HCT116 (cell line): ENCODE measurements at regions not wholly inside any gene's neighbourhood (a gene's known extent, or its start where the extent isn't known, plus 50 kb on each side); places are given as distances from the start of the nearest gene placed in this dataset.

Source experiments
- ATAC-seq: fragments of 200-7000 bp; cut with Tn5 transposase; 2 replicates; pipeline ENCODE4 v1.9.1; 2020; ENCODE audit warnings: mild to moderate bottlenecking, moderate library complexity
- BruUV-seq: library from RNA; stranded (reverse); fragments of 400-500 nt; replicated peaks from 2 replicates; lab custom pipeline; 2021; lab: Mats Ljungman, UMichigan
- CTCF ChIA-PET: fragments of 300-600 bp; sonication (Branson Sonifier 250); formaldehyde crosslinking; loops from one replicate; lab custom pipeline; 2021; ENCODE audit warnings: antibody characterized with exemption; lab: Charles Lee
- POLR2A ChIA-PET: fragments of 300-600, 350-600 bp; sonication (Branson Sonifier 250); formaldehyde crosslinking; loops from one replicate; lab custom pipeline; 2021; ENCODE audit warnings: antibody characterized with exemption; lab: Charles Lee
- RAD21 ChIA-PET, 2 experiments: fragments of 300-600 bp; sonication (Branson Sonifier 250); formaldehyde crosslinking; loops; one replicate each; lab custom pipeline; 2023; ENCODE audit warnings: low total read pairs in 2 of 2; ENCODE audit not compliant: uncharacterized antibody in 2 of 2, unreplicated experiment in 2 of 2, low non-redundant PET in 1 of 2; lab: Charles Lee
- DNase-seq: peaks from one replicate; pipeline ENCODE4 v3.0.0-alpha.2; 2010; ENCODE audit warnings: low read depth, low spot score
- H2AFZ ChIP-seq: fragments of 200-600 bp; shearing (Covaris generic), sonication (generic); 2 replicates; pipeline ENCODE4 v1.6.1; 2017; ENCODE audit warnings: low read depth, mixed run types, mixed read lengths, antibody characterized with exemption, low read length; ENCODE audit not compliant: poor library complexity, severe bottlenecking
- H3K27ac ChIP-seq: 2 replicates; pipeline ENCODE4 v1.5.1; 2012; ENCODE audit warnings: low read depth, low read length
- H3K27me3 ChIP-seq: fragments of 200-600 bp; sonication (generic); 2 replicates; pipeline ENCODE4 v1.6.1; 2016; ENCODE audit warnings: mixed run types, low read length, mixed read lengths; ENCODE audit not compliant: insufficient read depth
- H3K36me3 ChIP-seq, 2 experiments: fragments of 200-500 bp in 1 of 2; fragments of 200-600 bp in 1 of 2; sonication (Bioruptor generic) in 1 of 2; sonication (generic) in 1 of 2; 2 replicates each; pipeline versions ENCODE4 v1.5.1 to v1.6.1; 2014 to 2016; ENCODE audit warnings: low read length in 2 of 2, inconsistent platforms in 1 of 2, mixed read lengths in 1 of 2, mixed run types in 1 of 2; ENCODE audit not compliant: insufficient read depth in 2 of 2, control insufficient read depth in 1 of 2
- H3K4me1 ChIP-seq, 2 experiments: fragments of 200-600 bp in 1 of 2; sonication (generic) in 1 of 2; 2 replicates each; pipeline versions ENCODE4 v1.5.1 to v1.6.1; 2012 to 2017; ENCODE audit warnings: low read length in 2 of 2, inconsistent platforms in 1 of 2, mild to moderate bottlenecking in 1 of 2, mixed read lengths in 1 of 2, mixed run types in 1 of 2, moderate library complexity in 1 of 2; ENCODE audit not compliant: insufficient read depth in 2 of 2, control insufficient read depth in 1 of 2
- H3K4me2 ChIP-seq: fragments of 200-600 bp; sonication (generic); 2 replicates; pipeline ENCODE4 v1.6.1; 2017; ENCODE audit warnings: mixed run types, low read length, mixed read lengths
- H3K4me3 ChIP-seq, 2 experiments: fragments of 200-600 bp in 1 of 2; sonication (generic) in 1 of 2; replicated peaks in 1 of 2; 2 replicates each; pipeline ENCODE4 v1.5.1; 2011 to 2016; ENCODE audit warnings: low read length in 2 of 2, control low read depth in 1 of 2, low read depth in 1 of 2, mild to moderate bottlenecking in 1 of 2, mixed read lengths in 1 of 2, mixed run types in 1 of 2
- H3K79me2 ChIP-seq: fragments of 200-600 bp; sonication (generic); 2 replicates; pipeline ENCODE4 v1.6.1; 2017; ENCODE audit warnings: mild to moderate bottlenecking, mixed run types, low read length, moderate library complexity, mixed read lengths; ENCODE audit not compliant: insufficient read depth
- H3K9ac ChIP-seq: fragments of 200-600 bp; sonication (generic); 2 replicates; pipeline ENCODE4 v1.6.1; 2016; ENCODE audit warnings: low read length, mixed read lengths
- H3K9me2 ChIP-seq: fragments of 200-600 bp; sonication (generic), shearing (Covaris generic); 2 replicates; pipeline ENCODE4 v1.6.1; 2017; ENCODE audit warnings: mixed run types, mild to moderate bottlenecking, moderate library complexity; ENCODE audit not compliant: insufficient read depth
- H3K9me3 ChIP-seq, 2 experiments: fragments of 200-500 bp in 1 of 2; fragments of 200-600 bp in 1 of 2; sonication (Bioruptor generic) in 1 of 2; sonication (generic) in 1 of 2; 2 replicates each; pipeline ENCODE4 v1.6.1; 2014 to 2017; ENCODE audit warnings: low read length in 2 of 2, mixed read lengths in 2 of 2, inconsistent platforms in 1 of 2, low read depth in 1 of 2, mild to moderate bottlenecking in 1 of 2, mixed run types in 1 of 2, moderate library complexity in 1 of 2; ENCODE audit not compliant: control insufficient read depth in 1 of 2, insufficient read depth in 1 of 2
- H4K20me1 ChIP-seq: fragments of 200-600 bp; sonication (generic), shearing (Covaris generic); 2 replicates; pipeline ENCODE4 v1.6.1; 2017; ENCODE audit warnings: mixed run types, mild to moderate bottlenecking, moderate library complexity; ENCODE audit not compliant: insufficient read depth
- CEBPB ChIP-seq: IDR thresholded peaks from 2 replicates; pipeline ENCODE4 v1.6.1; 2012; ENCODE audit warnings: low read depth
- EGR1 ChIP-seq: IDR thresholded peaks from 2 replicates; pipeline ENCODE4 v1.6.1; 2012; ENCODE audit warnings: low read depth
- ELF1 ChIP-seq: IDR thresholded peaks from 2 replicates; pipeline ENCODE4 v1.6.1; 2012; ENCODE audit warnings: low read depth, borderline replicate concordance
- EZH2 ChIP-seq: fragments of 200-600 bp; sonication (generic); IDR thresholded peaks from 2 replicates; pipeline ENCODE4 v1.6.1; 2017; ENCODE audit warnings: antibody characterized with exemption, mixed run types
- FOSL1 ChIP-seq: IDR thresholded peaks from 2 replicates; pipeline ENCODE4 v1.6.1; 2012; ENCODE audit warnings: low read depth
- POLR2A ChIP-seq: IDR thresholded peaks from 2 replicates; pipeline ENCODE4 v1.7.0; 2011; ENCODE audit warnings: borderline replicate concordance; ENCODE audit not compliant: insufficient read depth, insufficient read length; ENCODE audit errors: extremely low read depth
- POLR2AphosphoS5 ChIP-seq: IDR thresholded peaks from 2 replicates; pipeline ENCODE4 v1.6.1; 2011; ENCODE audit warnings: mild to moderate bottlenecking, low read depth, low read length, moderate library complexity
- SP1 ChIP-seq: IDR thresholded peaks from 2 replicates; pipeline ENCODE4 v1.6.1; 2012; ENCODE audit warnings: low read depth
- SRF ChIP-seq: IDR thresholded peaks from 2 replicates; pipeline ENCODE4 v1.6.1; 2012; ENCODE audit warnings: low read depth
- ZNF274 ChIP-seq: fragments of 200-500 bp; sonication (Bioruptor generic); IDR thresholded peaks from 2 replicates; pipeline ENCODE4 v1.6.1; 2014; ENCODE audit warnings: mild to moderate bottlenecking, low read depth, low read length, inconsistent platforms
- intact Hi-C: fragments of 100-400 bp; cut with micrococcal nuclease; formaldehyde crosslinking; loops from 2 replicates; pipeline ENCODE4 v1.10.0; 2022
- TF ChIP-seq, protein P1 (sequence below): IDR thresholded peaks from 2 replicates; pipeline ENCODE4 v1.6.1; 2012
- TF ChIP-seq, protein P2 (sequence below): IDR thresholded peaks from 2 replicates; pipeline ENCODE4 v1.6.1; 2012; ENCODE audit warnings: low read depth
- TF ChIP-seq, protein P3 (sequence below), 3 experiments: fragments of 200-600 bp in 1 of 3; sonication (generic) in 1 of 3; IDR thresholded peaks in 2 of 3; conservative IDR thresholded peaks in 1 of 3; 2 replicates each; pipeline ENCODE4 v1.5.1; 2012 to 2017; ENCODE audit warnings: low read depth in 2 of 3, low read length in 2 of 3, antibody characterized with exemption in 1 of 3, borderline replicate concordance in 1 of 3, control low read depth in 1 of 3, mild to moderate bottlenecking in 1 of 3, mixed read lengths in 1 of 3, mixed run types in 1 of 3, moderate library complexity in 1 of 3; ENCODE audit not compliant: insufficient read depth in 1 of 3
- TF ChIP-seq, protein P4 (sequence below): IDR thresholded peaks from 2 replicates; pipeline ENCODE4 v1.6.1; 2012
- TF ChIP-seq, protein P5 (sequence below): IDR thresholded peaks from 2 replicates; pipeline ENCODE4 v1.6.1; 2011; ENCODE audit warnings: mild to moderate bottlenecking, low read length, moderate library complexity; ENCODE audit not compliant: insufficient replicate concordance; ENCODE audit errors: extremely low read depth

DNA sequence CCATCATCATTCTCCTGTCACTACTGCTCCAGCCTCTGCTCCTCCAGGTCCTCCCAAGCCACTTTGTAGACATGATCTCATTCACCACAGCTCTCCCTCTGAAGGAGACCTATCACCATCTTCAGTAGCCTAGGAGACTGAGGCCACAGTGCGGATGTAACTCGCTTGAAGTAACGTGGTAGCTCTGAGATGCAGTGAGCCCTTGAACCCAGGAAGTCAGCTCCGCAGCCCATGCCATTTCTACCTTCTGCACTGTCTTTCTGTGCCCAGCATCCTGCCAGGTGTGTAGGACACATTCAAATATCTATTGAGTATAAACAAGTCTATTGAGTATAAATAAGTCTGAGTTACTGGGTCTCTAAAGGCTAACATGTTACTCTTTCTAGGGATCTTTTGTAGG, 164.4 kb downstream of the CDH26 start:
- Histone ChIP-seq H3K4me3 (no peak overlapping the region), H3K27ac (no peak overlapping the region), H2AFZ (no peak overlapping the region), H3K9me2 (no peaks in the 10 kb centered on the region), H4K20me1 (no peaks in the 10 kb centered on the region), H3K79me2 (no peaks in the 10 kb centered on the region), H3K4me2 (no peak overlapping the region), H3K4me1 (no peaks in the 10 kb centered on the region), H3K9me3 (no peaks in the 10 kb centered on the region), H3K9ac (no peak overlapping the region), H3K27me3 (peaks cover 56% of the 10 kb centered on the region), H3K36me3 (no peaks in the 10 kb centered on the region)
- ATAC-seq (no peak), DNase-seq (no peak)
- POLR2A ChIA-PET, result no interaction called here
- BruUV-seq, result no TSS peak
- no peak for TF ChIP-seq ZNF274
- TF ChIP-seq, protein P1, sequence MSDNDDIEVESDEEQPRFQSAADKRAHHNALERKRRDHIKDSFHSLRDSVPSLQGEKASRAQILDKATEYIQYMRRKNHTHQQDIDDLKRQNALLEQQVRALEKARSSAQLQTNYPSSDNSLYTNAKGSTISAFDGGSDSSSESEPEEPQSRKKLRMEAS, result no peak
- no peak for TF ChIP-seq EGR1
- no peak for TF ChIP-seq ELF1
- no peak for TF ChIP-seq SP1
- TF ChIP-seq, protein P2, sequence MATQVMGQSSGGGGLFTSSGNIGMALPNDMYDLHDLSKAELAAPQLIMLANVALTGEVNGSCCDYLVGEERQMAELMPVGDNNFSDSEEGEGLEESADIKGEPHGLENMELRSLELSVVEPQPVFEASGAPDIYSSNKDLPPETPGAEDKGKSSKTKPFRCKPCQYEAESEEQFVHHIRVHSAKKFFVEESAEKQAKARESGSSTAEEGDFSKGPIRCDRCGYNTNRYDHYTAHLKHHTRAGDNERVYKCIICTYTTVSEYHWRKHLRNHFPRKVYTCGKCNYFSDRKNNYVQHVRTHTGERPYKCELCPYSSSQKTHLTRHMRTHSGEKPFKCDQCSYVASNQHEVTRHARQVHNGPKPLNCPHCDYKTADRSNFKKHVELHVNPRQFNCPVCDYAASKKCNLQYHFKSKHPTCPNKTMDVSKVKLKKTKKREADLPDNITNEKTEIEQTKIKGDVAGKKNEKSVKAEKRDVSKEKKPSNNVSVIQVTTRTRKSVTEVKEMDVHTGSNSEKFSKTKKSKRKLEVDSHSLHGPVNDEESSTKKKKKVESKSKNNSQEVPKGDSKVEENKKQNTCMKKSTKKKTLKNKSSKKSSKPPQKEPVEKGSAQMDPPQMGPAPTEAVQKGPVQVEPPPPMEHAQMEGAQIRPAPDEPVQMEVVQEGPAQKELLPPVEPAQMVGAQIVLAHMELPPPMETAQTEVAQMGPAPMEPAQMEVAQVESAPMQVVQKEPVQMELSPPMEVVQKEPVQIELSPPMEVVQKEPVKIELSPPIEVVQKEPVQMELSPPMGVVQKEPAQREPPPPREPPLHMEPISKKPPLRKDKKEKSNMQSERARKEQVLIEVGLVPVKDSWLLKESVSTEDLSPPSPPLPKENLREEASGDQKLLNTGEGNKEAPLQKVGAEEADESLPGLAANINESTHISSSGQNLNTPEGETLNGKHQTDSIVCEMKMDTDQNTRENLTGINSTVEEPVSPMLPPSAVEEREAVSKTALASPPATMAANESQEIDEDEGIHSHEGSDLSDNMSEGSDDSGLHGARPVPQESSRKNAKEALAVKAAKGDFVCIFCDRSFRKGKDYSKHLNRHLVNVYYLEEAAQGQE, result no peak
- no peak for TF ChIP-seq SRF
- TF ChIP-seq POLR2A, result no peak
- TF ChIP-seq, protein P3, sequence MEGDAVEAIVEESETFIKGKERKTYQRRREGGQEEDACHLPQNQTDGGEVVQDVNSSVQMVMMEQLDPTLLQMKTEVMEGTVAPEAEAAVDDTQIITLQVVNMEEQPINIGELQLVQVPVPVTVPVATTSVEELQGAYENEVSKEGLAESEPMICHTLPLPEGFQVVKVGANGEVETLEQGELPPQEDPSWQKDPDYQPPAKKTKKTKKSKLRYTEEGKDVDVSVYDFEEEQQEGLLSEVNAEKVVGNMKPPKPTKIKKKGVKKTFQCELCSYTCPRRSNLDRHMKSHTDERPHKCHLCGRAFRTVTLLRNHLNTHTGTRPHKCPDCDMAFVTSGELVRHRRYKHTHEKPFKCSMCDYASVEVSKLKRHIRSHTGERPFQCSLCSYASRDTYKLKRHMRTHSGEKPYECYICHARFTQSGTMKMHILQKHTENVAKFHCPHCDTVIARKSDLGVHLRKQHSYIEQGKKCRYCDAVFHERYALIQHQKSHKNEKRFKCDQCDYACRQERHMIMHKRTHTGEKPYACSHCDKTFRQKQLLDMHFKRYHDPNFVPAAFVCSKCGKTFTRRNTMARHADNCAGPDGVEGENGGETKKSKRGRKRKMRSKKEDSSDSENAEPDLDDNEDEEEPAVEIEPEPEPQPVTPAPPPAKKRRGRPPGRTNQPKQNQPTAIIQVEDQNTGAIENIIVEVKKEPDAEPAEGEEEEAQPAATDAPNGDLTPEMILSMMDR (IDR thresholded peaks at IDR 0.05 in 2 of 3, conservative IDR thresholded peaks at IDR 0.05 in 1 of 3; ENCODE audit: borderline replicate concordance in 1 of 3, insufficient read depth in 1 of 3, low read depth in 2 of 3, low read length in 2 of 3), result no peak
- no peak for TF ChIP-seq FOSL1
- TF ChIP-seq, protein P4, sequence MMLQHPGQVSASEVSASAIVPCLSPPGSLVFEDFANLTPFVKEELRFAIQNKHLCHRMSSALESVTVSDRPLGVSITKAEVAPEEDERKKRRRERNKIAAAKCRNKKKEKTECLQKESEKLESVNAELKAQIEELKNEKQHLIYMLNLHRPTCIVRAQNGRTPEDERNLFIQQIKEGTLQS, result no peak
- TF ChIP-seq CEBPB, result no peak
- no peak for TF ChIP-seq POLR2AphosphoS5
- no peak for TF ChIP-seq EZH2
- TF ChIP-seq, protein P5, sequence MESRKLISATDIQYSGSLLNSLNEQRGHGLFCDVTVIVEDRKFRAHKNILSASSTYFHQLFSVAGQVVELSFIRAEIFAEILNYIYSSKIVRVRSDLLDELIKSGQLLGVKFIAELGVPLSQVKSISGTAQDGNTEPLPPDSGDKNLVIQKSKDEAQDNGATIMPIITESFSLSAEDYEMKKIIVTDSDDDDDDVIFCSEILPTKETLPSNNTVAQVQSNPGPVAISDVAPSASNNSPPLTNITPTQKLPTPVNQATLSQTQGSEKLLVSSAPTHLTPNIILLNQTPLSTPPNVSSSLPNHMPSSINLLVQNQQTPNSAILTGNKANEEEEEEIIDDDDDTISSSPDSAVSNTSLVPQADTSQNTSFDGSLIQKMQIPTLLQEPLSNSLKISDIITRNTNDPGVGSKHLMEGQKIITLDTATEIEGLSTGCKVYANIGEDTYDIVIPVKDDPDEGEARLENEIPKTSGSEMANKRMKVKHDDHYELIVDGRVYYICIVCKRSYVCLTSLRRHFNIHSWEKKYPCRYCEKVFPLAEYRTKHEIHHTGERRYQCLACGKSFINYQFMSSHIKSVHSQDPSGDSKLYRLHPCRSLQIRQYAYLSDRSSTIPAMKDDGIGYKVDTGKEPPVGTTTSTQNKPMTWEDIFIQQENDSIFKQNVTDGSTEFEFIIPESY, result no peak
- CTCF ChIA-PET, result no interaction called here
- intact Hi-C loops, result no loop called here
- RAD21 ChIA-PET, result no interaction called here
